GM12892 (cell line): ENCODE measurements at regions not wholly inside any gene's neighbourhood (a gene's known extent, or its start where the extent isn't known, plus 50 kb on each side); places are given as distances from the start of the nearest gene placed in this dataset.

Experiments
- POLR2AphosphoS5 ChIP-seq: IDR thresholded peaks from 2 replicates; pipeline ENCODE4 v1.6.1; 2011; ENCODE audit warnings: low read depth, low read length, control low read depth
- TAF1 ChIP-seq: IDR thresholded peaks from 2 replicates; pipeline ENCODE4 v1.6.1; 2011; ENCODE audit warnings: low read depth, mild to moderate bottlenecking, control low read depth, low read length, borderline replicate concordance

DNA sequence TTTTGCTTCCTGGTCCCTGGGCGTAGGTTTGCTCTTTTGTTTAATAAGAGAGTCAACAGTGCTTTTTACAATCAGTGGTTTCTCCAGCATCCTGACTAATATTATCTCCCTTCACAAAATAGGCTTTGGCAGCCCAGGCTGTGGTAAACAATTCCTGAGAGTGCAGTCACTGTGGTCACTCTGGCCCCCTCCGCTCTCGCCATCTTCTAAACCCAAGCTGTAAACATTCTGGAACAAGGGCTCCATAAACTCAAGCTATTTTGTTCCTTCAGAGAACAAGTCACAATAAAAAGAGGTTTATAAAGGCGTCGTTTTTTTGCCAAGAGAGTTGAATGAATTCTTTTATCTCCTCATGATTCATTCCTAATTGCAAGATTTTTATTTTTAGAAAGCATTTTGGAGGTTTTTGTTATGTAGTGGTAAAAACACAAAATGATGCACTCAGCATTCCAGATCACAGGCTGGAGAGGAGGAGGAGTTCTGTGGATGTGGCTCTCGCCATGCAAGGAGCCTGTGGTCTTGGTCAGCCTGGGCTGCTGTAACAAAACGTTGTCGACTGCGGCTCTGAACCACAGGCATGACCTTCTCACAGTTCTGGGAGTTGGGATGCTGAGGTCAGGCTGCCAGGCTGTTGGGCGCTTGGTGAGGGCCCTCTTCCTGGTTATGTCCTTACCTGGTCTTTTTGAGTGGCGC is 486.4 kb upstream of the FAT1 start:
- no peak for TF ChIP-seq POLR2AphosphoS5
- TF ChIP-seq TAF1: no peak
